SHP77 (cell line): ENCODE measurements at regions not wholly inside any gene's neighbourhood (a gene's known extent, or its start where the extent isn't known, plus 50 kb on each side); places are given as distances from the start of the nearest gene placed in this dataset.
A peak's percentile ranks its signal among the peaks of the same experiment; 100 is the strongest.
"Not testable (repeated sequence)": the region's sequence is repeated elsewhere in the genome, so short reads cannot be mapped to it uniquely, and the experiment has no call there.

Source experiments
- DNase-seq, 2 experiments: peaks; one replicate each; lab custom pipeline; 2025; lab: John Stamatoyannopoulos, UW

- no peak for DNase-seq
Measured at GRCh38 chr10:8310930-8311329, 256.4 kb downstream of the GATA3 start.

- no peak for DNase-seq
Measured at GRCh38 chr10:8311526-8312070, 257.1 kb downstream of the GATA3 start.

- no peak for DNase-seq
Measured at GRCh38 chr10:8312079-8312478, 257.6 kb downstream of the GATA3 start.

GRCh38 chr10:8312781-8313180 lies 258.3 kb downstream of the GATA3 start:
- DNase-seq = no peak

GRCh38 chr10:8314486-8314885 lies 260.0 kb downstream of the GATA3 start:
- no peak for DNase-seq

GRCh38 chr10:8315619-8316021 lies 261.1 kb downstream of the GATA3 start:
- no peak for DNase-seq

GRCh38 chr10:8316284-8316683 lies 261.8 kb downstream of the GATA3 start:
- DNase-seq = no peak

GRCh38 chr10:8318429-8318828 lies 263.9 kb downstream of the GATA3 start:
- not testable (repeated sequence) for DNase-seq

GRCh38 chr10:8318956-8319355 lies 264.5 kb downstream of the GATA3 start:
- DNase-seq = no peak

GRCh38 chr10:8319704-8320103 lies 265.2 kb downstream of the GATA3 start:
- DNase-seq = no peak

GRCh38 chr10:8321990-8322389 lies 267.5 kb downstream of the GATA3 start:
- DNase-seq = peak in 1 of 2 experiments; percentile 24

- DNase-seq = no peak
Measured at GRCh38 chr10:8323428-8324054, 269.1 kb downstream of the GATA3 start.

- no peak for DNase-seq
Measured at GRCh38 chr10:8325024-8325980, 270.8 kb downstream of the GATA3 start.

GRCh38 chr10:8326396-8327139 lies 272.1 kb downstream of the GATA3 start:
- no peak for DNase-seq

- DNase-seq = no peak
Measured at GRCh38 chr10:8327140-8327423, 272.6 kb downstream of the GATA3 start.

- no peak for DNase-seq
Measured at GRCh38 chr10:8331387-8331786, 276.9 kb downstream of the GATA3 start.

- DNase-seq = no peak
Measured at GRCh38 chr10:8331896-8332729, 277.6 kb downstream of the GATA3 start.

- DNase-seq = no peak
Measured at GRCh38 chr10:8332730-8333111, 278.2 kb downstream of the GATA3 start.

- DNase-seq = no peak
Measured at GRCh38 chr10:8334631-8335030, 280.1 kb downstream of the GATA3 start.

GRCh38 chr10:8336629-8337331 lies 282.3 kb downstream of the GATA3 start:
- DNase-seq = peak in 1 of 2 experiments; percentile 23

- no peak for DNase-seq
Measured at GRCh38 chr10:8337332-8337651, 282.8 kb downstream of the GATA3 start.
